ENCODE measurements at regions not wholly inside any gene's neighbourhood (a gene's known extent, or its start where the extent isn't known, plus 50 kb on each side); places are given as distances from the start of the nearest gene placed in this dataset.
"Not testable (repeated sequence)": the region's sequence is repeated elsewhere in the genome, so short reads cannot be mapped to it uniquely, and the experiment has no call there.

DNA sequence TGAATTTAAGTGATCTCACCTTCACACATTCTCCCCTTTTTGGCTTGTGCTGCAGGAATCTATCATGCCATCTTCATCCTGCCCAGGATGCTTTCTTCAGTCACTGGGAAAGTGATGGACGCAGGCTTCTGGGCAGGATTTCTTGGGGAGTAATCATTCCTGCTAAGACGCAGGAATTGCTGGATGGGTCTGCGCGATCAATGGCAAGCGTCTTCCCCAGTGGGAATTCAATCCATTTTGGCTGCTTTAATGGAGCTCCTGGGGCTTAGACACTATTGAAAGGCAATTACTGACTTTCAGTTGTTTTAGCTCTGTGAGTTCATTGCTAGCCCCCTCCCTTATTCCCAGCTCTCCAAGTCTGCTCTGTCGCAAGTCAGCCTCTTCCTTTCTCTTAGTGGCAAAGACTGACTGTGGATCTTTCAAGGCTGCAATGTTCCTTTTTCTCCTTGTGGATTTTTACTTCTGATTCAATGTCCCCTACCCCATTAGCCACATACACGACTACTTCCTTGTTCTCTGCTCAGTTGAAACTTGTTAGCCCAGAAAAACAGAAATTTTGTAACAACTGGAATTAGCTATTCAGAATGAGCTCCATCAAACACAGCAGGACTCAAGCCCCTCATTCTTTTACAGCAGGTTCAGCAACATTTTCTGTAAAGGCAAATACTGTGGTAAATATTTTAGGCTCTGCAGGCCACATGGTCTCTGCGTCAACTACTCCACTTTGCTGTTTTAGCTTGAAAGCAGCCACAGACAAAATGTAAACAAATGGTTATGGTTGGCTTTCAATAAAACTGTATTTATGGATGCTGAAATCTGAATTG lies 154.9 kb downstream of the ASB9 start:
- DNase-seq = no peak

DNA sequence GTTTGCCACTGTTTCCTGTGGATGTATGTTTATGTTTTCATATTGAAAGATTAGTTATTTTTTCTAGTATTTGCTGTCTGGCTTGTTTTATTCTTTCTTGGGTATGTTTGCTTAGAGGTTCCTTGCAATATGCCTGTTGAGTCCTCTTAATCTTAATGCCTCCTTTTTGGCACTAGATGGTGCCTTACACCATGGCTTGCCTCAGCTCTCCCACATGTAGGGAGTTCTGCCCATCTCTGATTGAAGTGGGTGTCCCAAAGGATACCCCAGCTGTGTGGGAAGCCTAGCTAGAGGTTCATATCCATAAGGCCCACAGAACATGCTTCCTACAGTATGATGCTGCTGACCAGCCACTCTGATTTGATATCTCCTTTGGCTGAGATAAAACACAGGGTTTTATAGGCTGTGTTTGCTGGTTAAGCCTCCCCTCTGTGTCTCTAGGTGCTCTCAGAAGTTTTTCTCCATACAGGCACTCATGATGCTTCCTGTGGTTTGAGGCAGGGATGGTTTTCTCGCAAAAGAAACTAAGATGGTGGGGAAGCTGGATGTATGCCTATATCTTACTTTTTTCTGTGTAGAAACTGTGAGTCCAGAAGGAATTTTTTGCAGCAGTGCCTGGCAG lies 162.4 kb downstream of the ASB9 start:
- no peak for DNase-seq

DNA sequence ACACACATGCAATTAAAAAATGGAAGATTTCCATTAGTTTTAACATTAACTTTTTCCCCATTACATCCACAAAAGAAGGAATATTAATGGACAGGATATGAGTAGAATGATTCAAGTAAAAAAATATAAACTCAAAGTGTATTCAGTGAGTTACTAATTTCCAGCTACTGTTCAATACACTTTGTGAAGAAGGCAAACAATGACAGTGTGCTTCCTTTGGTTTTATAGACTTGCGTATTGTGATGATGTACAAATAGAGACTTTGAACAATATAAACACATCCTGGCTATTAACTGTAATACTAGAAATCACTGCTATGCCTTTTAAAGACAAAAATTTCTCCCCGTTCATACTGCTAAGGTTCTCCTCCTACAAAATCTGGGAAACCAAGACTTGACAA lies 171.4 kb downstream of the ASB9 start:
- no peak for DNase-seq

DNA sequence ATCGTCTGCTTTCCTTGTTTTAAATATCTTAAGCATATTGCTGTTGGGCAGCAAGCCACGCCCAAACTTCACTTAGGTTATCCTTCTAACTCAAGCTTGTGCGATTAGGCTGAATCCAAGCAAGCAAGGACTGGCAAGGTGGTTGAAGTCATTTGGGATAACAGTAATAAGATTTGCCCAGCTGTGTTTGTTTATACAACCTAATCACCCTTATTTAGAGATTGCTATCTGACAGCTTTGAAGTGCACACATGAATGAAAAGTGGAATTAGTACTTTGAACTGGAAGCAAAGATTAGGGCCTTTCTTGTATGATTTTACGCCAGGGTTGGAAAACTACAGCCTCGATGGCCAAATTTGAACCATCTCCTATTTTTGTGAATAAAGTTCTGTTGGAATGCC lies 182.1 kb downstream of the ASB9 start:
- DNase-seq = no peak

DNA sequence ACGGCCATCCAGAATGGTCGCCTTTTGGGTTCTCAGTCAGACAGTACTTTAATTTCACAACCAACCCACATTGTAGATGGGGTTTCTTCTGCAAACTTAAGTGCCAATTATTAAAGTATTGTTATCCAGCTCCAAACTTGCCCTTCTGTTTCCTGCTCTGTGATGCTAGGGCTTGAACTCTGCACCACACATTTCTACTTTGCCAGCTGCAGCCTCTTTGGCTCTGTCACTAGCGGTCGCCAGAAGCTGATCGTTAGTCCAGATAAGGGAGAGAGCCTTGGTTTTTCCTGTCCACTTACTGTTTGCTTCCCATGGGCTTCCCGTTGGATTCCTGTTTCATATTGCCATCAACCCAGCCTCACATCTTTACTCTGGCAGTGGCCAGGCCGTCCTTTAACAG lies 196.6 kb downstream of the ASB9 start:
- no peak for DNase-seq

DNA sequence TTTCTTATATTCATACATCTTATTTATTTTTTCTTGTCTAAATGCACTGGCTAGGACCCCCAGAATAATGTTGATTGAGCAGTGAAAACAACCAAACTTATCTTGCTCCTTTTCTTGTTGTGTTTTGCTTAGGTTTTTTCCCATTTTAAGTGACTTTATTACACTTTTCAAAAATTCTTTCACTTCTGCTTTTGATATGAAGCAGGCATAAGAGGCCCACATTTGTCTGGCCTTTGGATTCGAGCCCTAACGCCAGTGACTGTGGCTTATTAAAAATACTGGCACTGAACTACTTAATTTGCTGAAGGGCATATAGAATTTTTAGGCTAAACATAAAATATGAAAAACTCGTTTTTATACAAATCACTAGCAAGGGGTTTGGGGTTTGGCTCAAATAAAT lies 197.0 kb downstream of the ASB9 start:
- DNase-seq = no peak

DNA sequence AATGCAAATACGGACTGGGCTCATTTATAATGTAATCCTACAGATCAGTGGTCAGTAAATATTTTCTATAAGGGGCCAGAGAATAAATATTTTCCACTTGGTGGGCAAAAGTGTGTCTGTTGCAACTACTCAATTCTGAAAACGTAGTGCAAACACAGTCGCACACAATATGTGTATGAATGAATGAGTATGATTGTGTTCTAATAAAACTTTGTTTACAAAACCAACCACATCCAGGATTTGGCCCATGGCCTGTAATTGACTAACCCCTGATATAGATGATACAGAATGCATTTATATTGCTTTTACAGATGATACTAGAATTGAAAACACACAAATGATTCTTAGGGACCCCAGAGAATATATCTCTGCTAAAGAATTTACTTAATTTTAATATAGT lies 197.6 kb downstream of the ASB9 start:
- DNase-seq = no peak

DNA sequence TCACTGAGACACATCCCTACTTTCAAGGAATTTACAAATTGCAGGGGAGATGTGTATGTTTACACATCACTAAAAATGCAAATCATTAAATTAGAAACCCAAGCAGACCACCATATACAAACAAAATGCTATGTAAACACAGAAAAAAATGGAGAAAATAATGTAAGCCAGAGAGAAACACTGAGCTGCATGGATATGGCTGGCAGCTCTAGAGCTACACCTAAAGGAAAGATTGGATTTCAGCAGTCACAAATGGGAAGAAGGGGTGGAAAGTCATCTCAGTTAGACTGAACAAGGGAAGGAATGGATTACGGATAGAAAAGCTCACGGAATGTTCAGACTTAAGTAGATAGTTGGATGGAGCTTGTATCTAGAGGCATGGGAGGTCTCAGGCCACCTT lies 186.3 kb downstream of the MOSPD2 start:
- DNase-seq = no peak

DNA sequence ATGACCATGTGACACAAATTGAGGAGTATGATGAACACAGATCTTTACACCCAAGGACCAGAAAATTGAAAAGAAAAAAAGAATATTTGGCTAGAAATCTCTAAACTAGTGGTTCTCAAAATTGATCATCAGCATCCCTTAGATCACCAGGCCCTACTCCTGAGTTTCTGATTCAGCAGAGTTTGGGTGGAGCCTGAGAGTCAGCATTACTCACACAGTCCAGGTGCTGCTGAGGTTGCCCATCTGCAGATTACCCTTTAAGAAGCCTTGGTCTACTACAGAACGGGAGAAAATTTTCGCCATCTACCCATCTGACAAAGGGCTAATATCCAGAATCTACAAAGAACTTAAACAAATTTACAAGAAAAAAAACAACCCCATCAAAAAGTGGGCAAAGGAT lies 182.8 kb downstream of the MOSPD2 start:
- no peak for DNase-seq

DNA sequence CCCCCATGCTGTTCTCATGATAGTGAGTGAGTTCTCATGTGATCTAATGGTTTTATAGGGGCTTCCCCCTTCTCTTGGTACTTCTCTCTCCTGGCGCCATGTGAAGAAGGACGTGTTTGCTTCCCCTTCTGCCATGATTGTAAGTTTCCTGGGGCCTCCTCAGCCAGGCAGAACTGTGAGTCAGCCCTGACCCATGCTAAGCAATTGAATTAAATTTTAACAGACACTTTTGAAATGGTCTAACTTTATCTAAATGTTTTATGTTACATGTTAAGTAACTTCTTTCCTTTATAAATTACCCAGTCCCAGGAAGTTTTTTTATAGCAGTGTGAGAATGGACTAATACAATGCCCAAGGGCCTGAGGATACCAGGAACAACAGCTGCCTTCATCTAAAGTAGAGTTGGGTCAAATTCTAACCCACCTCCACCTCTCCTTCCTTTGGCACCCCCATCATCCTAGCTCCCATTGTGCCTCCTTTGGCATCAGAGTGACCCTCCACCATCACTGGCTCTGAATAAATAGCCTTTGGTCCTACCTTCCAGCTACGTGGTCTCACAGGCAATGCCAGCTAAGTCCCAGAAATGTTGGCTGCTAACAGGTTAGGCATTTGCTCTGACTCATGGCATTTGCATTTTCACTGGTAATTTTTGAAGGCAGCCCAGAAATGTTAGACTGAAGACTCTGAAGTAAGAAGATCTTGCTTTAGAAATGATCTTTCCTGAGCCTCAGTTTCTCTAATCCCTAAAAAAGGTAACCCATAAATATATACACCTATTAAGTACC lies 182.1 kb downstream of the MOSPD2 start:
- DNase-seq = no peak

DNA sequence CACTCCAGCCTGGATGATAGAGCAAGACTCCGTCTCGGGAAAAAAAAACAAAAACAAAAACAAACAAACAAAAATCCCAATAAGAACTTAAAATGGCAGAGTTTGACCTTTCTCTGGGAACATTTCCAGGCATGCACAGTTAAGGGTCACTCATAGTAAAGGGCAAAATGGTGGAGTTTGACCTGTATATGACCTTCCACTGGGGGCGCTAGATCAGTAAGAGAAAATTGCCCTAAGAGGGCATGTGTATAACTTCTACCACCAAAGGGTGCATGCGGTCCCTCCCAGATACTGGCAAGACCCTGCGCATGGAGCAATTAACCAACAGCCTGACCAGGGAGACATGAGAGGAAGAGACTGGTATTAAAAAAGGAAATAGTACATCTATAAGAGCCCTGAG lies 177.2 kb downstream of the MOSPD2 start:
- DNase-seq = no peak

DNA sequence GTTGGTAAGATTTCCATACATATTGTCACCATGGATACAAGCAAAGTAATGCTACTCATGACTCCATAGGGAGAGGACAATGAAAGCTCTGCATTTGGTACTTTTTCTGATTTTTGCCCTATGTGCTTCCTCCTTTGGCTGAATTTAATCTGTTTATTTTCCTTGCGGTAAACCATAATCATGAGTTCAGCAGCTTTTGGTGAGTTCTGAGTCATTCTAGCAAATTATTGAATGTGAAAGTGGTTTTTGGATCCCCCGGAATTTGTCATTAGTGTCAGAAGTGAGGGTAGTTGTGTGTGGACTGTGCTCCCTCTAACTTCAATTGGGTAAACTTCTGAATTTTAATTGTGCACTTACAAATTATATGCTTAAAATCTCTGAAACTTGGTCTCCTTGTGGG lies 170.3 kb downstream of the MOSPD2 start:
- DNase-seq = no peak

DNA sequence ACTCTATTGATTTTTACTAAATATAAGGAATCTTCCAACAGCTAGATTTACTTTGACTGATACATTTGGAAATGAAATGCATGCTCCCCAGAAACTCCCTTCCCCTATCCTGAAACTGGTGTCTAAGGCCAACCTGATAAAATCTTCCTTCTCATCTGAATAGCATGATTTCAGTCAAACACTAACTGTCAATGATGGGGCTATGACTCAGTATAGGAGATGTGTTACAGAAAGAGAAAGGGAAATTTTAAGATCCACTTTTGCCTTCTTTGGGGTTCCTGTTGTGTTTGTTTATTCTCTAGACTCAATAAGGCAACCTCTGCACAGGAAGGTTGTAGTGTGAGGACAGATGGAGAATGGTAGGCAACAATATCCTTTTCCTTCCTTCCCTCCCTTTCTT lies 160.7 kb downstream of the MOSPD2 start:
- no peak for DNase-seq

DNA sequence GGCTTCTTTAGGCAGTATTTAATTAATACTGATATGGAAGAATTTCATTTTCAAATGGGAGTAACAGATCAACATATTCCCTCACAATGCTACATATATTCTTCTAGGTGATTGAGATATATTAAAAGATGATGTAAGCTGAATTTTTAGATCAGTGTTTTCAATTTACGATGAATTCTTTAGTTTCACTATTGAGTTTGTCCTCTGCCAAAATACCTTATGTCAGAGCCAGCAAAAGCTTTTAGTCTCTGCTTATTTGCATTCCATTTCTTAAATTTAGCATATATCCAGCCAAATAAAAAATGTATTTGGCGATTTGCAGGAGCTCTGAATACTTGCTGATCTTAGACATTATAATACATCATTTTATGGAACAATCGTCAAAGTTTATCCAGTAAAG lies 144.3 kb downstream of the MOSPD2 start:
- DNase-seq = no peak

DNA sequence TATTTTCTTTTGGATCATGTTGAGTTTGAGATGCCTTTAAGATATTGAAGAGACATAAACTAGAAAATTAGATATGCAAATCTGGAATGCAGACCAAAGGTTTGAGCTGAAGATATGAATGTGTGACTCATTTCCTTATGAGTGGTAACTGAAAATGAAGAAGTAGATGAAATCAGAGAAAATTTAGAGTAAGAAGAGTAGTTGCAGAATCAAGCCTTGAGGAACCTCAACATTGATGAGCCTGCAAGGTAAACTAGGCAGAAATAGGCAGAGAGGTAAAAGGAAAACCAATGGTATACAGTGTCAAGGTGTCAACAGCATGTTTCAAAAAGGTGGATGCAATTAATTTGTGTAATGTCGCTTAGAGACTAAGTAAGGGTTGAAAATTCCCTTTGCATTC lies 142.8 kb downstream of the MOSPD2 start:
- DNase-seq = no peak

DNA sequence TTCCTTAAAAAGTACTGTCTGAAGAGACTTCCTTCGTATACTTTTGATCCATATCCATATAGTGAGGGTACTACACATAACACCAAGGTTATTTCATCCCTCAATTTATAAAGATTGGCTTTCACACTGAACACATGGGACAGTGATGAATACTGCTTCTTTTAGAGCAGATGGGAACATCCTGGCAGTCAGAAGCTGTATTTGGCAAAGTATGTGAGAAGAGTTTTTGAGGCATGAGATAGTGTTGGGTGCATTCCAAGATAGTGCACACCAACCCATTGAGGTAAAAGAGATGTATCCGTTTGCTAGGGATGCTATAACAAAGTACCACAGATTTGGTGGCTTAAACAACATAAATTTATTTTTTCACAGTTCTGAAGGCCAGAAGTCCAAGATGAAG lies 141.1 kb downstream of the MOSPD2 start:
- DNase-seq = peak; percentile 91

DNA sequence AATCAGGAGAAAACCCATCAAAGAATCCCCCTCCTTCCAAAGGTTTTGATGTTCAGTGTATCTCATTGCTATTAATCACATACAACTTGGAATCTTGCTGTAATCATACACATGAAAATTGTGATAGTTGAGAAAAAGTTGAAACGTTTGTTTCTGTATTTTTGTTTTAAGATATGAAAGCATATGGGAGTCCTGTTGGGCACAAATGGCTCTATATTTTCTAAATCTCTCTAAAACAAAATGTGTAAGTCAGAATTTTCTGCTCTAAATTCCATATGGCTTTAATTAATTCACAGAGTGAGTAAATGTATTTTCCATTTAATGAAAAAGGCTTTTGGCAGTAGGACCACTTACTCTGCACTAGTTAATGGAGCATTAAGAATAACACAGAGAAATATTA lies 140.2 kb downstream of the MOSPD2 start:
- peak; percentile 62 for DNase-seq

DNA sequence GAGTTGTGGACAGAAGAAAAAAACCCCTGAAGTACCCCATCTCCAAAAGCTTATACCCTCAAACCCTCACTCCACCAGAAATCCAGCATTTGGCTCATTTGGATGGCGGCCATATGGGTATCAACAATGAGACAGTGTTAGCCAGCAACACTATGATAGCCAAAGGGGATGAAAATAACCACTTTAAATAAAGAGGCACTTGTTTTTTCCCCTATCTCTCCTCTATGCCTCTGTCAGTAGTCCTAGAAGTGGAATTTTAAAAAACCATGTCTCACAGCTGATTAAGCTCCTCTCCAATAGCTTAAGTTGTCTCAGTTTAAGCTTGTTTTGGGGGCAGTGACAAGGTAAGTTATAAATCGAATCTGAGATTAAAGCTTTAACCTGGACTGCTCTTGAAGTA lies 124.0 kb downstream of the MOSPD2 start:
- no peak for DNase-seq

DNA sequence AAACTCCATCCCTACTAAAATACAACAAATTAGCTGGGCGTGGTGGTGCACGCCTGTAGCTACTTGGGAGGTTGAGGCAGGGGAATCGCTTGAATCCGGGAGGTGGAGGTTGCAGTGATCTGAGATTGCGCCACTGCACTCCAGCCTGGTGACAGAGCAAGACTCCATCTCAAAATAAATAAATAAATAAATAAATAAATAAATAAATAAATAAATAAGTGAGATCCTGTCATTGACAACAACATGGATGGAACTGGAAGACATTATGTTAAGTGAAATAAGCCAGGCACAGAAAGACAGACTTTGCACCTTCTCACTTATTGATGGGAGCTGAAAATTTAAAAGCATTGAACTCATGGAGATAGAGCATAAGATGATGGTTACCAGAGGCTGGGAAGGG lies 111.2 kb downstream of the MOSPD2 start:
- not testable (repeated sequence) for DNase-seq

All from NCI-H446 treated with DMSO at 0.1 percent for 48 hours (cell line).